Liver (tissue), 8 donors: ENCODE measurements at regions not wholly inside any gene's neighbourhood (a gene's known extent, or its start where the extent isn't known, plus 50 kb on each side); places are given as distances from the start of the nearest gene placed in this dataset.

ENCODE experiments used
- DNase-seq: peaks from one replicate; pipeline ENCODE4 v3.0.0-alpha.2; 2017; ENCODE audit warnings: low spot score
- H3K27ac ChIP-seq, 2 donors: one replicate each; pipeline ENCODE4 v1.7.0; 2013; ENCODE audit warnings: inconsistent platforms in 2 of 2, low read length in 2 of 2, control low read depth in 1 of 2, low read depth in 1 of 2, mild to moderate bottlenecking in 1 of 2
- H3K27me3 ChIP-seq, 4 donors: one replicate each; pipeline versions ENCODE4 v1.6.1 to v1.7.0; 2013; ENCODE audit warnings: low read length in 3 of 4, inconsistent platforms in 1 of 4, mild to moderate bottlenecking in 1 of 4, moderate library complexity in 1 of 4; ENCODE audit not compliant: control insufficient read depth in 4 of 4, insufficient read depth in 4 of 4
- H3K36me3 ChIP-seq, 4 donors: one replicate each; pipeline versions ENCODE4 v1.6.1 to v1.7.0; 2013; ENCODE audit warnings: low read length in 3 of 4, mild to moderate bottlenecking in 3 of 4, low read depth in 1 of 4, moderate library complexity in 1 of 4; ENCODE audit not compliant: control insufficient read depth in 4 of 4, insufficient read depth in 3 of 4
- H3K4me1 ChIP-seq, 4 donors: one replicate each; pipeline versions ENCODE4 v1.6.1 to v1.7.0; 2013; ENCODE audit warnings: low read length in 3 of 4, mild to moderate bottlenecking in 3 of 4, moderate library complexity in 1 of 4; ENCODE audit not compliant: control insufficient read depth in 4 of 4, insufficient read depth in 4 of 4
- H3K4me3 ChIP-seq, 3 donors: one replicate each; pipeline versions ENCODE4 v1.6.1 to v1.7.0; 2013; ENCODE audit warnings: low read length in 3 of 3, control low read depth in 1 of 3, low read depth in 1 of 3, mild to moderate bottlenecking in 1 of 3
- H3K9ac ChIP-seq, 2 donors: one replicate each; pipeline ENCODE4 v1.7.0; 2013; ENCODE audit warnings: low read length in 2 of 2, mild to moderate bottlenecking in 2 of 2, moderate library complexity in 2 of 2, control low read depth in 1 of 2, low read depth in 1 of 2
- H3K9me3 ChIP-seq, 4 donors: one replicate each; pipeline versions ENCODE4 v1.6.1 to v1.7.0; 2013; ENCODE audit warnings: low read length in 3 of 4; ENCODE audit not compliant: control insufficient read depth in 4 of 4
- EGR1 ChIP-seq, 2 donors: IDR thresholded peaks; 2 replicates each; pipeline ENCODE4 v1.6.1; 2016 to 2018; ENCODE audit warnings: antibody characterized with exemption in 2 of 2, low read depth in 2 of 2
- FOXA1 ChIP-seq: IDR thresholded peaks from 2 replicates; pipeline ENCODE4 v1.6.1; 2016; ENCODE audit warnings: antibody characterized with exemption
- FOXA2 ChIP-seq: IDR thresholded peaks from 2 replicates; pipeline ENCODE4 v1.6.1; 2016; ENCODE audit warnings: antibody characterized with exemption
- GABPA ChIP-seq, 2 donors: IDR thresholded peaks in 1 of 2; conservative IDR thresholded peaks in 1 of 2; 2 replicates each; pipeline ENCODE4 v1.6.1; 2016; ENCODE audit warnings: antibody characterized with exemption in 2 of 2, mild to moderate bottlenecking in 1 of 2, moderate library complexity in 1 of 2
- HNF4A ChIP-seq, 2 donors: conservative IDR thresholded peaks; 2 replicates each; pipeline ENCODE4 v1.6.1; 2016; ENCODE audit warnings: antibody characterized with exemption in 2 of 2, mild to moderate bottlenecking in 2 of 2
- HNF4G ChIP-seq: IDR thresholded peaks from 2 replicates; pipeline ENCODE4 v1.6.1; 2016; ENCODE audit warnings: antibody characterized with exemption
- NR2F2 ChIP-seq: IDR thresholded peaks from 2 replicates; pipeline ENCODE4 v1.6.1; 2016; ENCODE audit warnings: antibody characterized with exemption
- RAD21 ChIP-seq, 2 donors: IDR thresholded peaks; 2 replicates each; pipeline ENCODE4 v1.6.1; 2016; ENCODE audit warnings: antibody characterized with exemption in 2 of 2, mild to moderate bottlenecking in 2 of 2
- RXRA ChIP-seq, 2 donors: IDR thresholded peaks; 2 replicates each; pipeline ENCODE4 v1.6.1; 2017 to 2018; ENCODE audit warnings: antibody characterized with exemption in 2 of 2, mild to moderate bottlenecking in 1 of 2
- SP1 ChIP-seq: IDR thresholded peaks from 2 replicates; pipeline ENCODE4 v1.6.1; 2018; ENCODE audit warnings: antibody characterized with exemption, mild to moderate bottlenecking
- TAF1 ChIP-seq: conservative IDR thresholded peaks from 2 replicates; pipeline ENCODE4 v1.6.1; 2016; ENCODE audit warnings: antibody characterized with exemption, mild to moderate bottlenecking
- YY1 ChIP-seq: IDR thresholded peaks from 2 replicates; pipeline ENCODE4 v1.6.1; 2016; ENCODE audit warnings: antibody characterized with exemption, mild to moderate bottlenecking
- WGBS: extraction: QIAGEN DNeasy Blood & Tissue Kit; methylation state at CpG from one replicate; pipeline ENCODE4 v1.1.7; 2013; 5-methylcytosine and 5-hydroxymethylcytosine counted together
- TF ChIP-seq, protein P1 (sequence below): fragments of 150-350 bp; IDR thresholded peaks from 2 replicates; pipeline ENCODE4 v1.5.1; 2017; ENCODE audit warnings: improper control_type of control experiment, low read depth, low read length; ENCODE audit not compliant: missing input control
- TF ChIP-seq, protein P2 (sequence below): IDR thresholded peaks from 2 replicates; pipeline ENCODE4 v1.6.1; 2016; ENCODE audit warnings: antibody characterized with exemption
- TF ChIP-seq, protein P3 (sequence below): IDR thresholded peaks from 2 replicates; pipeline ENCODE4 v1.6.1; 2016; ENCODE audit warnings: antibody characterized with exemption
- TF ChIP-seq, protein P4 (sequence below): IDR thresholded peaks from 2 replicates; pipeline ENCODE4 v1.6.1; 2016; ENCODE audit warnings: antibody characterized with exemption, mild to moderate bottlenecking
- donor health status: healthy.
- donor health status: healthy.
- donor health status: healthy.
- donor health status: healthy.
- donor health status: healthy.

DNA sequence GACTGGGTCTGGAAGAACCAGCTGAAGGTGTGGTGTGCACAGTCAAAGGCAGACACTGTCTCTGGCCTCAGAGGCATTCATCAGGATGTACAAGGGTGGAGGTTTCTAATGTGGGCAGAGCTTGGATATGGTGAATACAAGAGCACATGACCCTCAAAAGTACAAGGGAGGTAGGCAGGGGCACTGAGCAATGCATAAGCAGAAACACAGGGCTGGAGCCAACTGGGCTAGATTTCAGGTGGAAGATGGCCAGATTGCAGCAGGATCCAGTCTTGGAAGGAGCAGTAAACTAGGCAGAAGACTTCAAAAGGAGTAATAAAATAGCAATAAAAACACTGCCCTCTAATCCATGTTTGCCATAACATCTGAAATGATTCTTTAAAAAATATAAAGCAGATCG lies 417.1 kb downstream of the OLFM4 start (continued):
- TF ChIP-seq, protein P1, sequence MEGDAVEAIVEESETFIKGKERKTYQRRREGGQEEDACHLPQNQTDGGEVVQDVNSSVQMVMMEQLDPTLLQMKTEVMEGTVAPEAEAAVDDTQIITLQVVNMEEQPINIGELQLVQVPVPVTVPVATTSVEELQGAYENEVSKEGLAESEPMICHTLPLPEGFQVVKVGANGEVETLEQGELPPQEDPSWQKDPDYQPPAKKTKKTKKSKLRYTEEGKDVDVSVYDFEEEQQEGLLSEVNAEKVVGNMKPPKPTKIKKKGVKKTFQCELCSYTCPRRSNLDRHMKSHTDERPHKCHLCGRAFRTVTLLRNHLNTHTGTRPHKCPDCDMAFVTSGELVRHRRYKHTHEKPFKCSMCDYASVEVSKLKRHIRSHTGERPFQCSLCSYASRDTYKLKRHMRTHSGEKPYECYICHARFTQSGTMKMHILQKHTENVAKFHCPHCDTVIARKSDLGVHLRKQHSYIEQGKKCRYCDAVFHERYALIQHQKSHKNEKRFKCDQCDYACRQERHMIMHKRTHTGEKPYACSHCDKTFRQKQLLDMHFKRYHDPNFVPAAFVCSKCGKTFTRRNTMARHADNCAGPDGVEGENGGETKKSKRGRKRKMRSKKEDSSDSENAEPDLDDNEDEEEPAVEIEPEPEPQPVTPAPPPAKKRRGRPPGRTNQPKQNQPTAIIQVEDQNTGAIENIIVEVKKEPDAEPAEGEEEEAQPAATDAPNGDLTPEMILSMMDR, result no peak
- TF ChIP-seq HNF4A (conservative IDR thresholded peaks at IDR 0.05) (no peak), GABPA (IDR thresholded peaks at IDR 0.05 in 1 of 2, conservative IDR thresholded peaks at IDR 0.05 in 1 of 2) (no peak), FOXA1 (no peak)

DNA sequence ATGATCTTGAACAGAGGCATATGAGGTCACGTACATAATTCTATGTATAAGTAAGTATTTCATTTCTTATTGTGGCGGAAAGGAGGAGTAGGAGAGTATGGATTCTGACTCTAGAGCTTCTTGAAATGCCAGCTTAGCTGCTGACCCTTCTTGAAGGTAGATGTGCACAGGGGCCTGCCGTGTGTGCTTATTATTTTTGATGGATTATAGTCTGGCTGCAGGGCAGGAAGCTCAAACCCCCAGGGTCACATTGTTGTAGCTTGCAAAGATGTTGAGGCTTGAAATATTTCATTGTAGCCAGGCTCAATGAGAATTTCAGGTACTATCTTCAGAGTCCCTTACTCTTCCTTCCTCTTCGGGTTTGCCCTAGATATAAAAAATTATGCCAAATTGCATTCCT lies 418.8 kb downstream of the OLFM4 start:
- Histone ChIP-seq H3K9me3 (peaks cover 0 to 9% (median 6%) of the 10 kb centered on the region in 4 donors), H3K9ac (no peak overlapping the region), H3K27ac (no peak overlapping the region), H3K36me3 (no peaks in the 10 kb centered on the region), H3K4me1 (no peaks in the 10 kb centered on the region), H3K4me3 (no peak overlapping the region), H3K27me3 (peaks cover 0 to 3% (median 1%) of the 10 kb centered on the region in 4 donors)
- 71% methylated on average over 4 of the region's 4 CpGs for WGBS
- no peak for DNase-seq
- TF ChIP-seq, protein P2, sequence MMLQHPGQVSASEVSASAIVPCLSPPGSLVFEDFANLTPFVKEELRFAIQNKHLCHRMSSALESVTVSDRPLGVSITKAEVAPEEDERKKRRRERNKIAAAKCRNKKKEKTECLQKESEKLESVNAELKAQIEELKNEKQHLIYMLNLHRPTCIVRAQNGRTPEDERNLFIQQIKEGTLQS, result no peak
- TF ChIP-seq FOXA2 (no peak), HNF4G (no peak), FOXA1 (no peak)

DNA sequence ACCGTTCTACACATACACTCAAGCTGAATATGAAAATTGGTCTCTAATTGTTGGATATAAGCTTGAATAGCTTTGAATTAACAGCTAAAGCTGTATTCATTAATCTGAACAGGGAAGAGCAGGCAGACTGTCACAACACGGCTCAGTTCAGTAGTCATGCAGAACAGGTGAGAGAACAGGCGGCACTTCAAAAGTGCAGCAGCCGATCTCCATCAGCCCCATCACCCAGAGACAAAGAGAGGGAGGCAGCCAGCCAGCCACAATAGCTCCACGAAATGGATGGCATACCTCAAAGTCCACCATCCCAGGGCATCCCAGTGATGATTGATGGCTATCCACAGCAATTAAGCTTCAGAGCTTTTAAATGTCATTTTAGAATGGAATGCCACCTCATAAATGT lies 419.2 kb downstream of the OLFM4 start:
- peaks cover 0 to 9% (median 6%) of the 10 kb centered on the region in 4 donors for H3K9me3 ChIP-seq

More for the DNA sequence above, 419.2 kb downstream of the OLFM4 start:
- TF ChIP-seq GABPA (IDR thresholded peaks at IDR 0.05 in 1 of 2, conservative IDR thresholded peaks at IDR 0.05 in 1 of 2) (no peak), NR2F2 (no peak), FOXA1 (no peak), RAD21 (IDR thresholded peaks at IDR 0.05) (no peak), SP1 (no peak), YY1 (no peak), FOXA2 (no peak), EGR1 (IDR thresholded peaks at IDR 0.05; ENCODE audit: low read depth in 2 of 2) (no peak), HNF4A (conservative IDR thresholded peaks at IDR 0.05) (no peak), TAF1 (no peak), HNF4G (no peak), RXRA (IDR thresholded peaks at IDR 0.05) (no peak)
- TF ChIP-seq, protein P2, result no peak
- TF ChIP-seq, protein P3, sequence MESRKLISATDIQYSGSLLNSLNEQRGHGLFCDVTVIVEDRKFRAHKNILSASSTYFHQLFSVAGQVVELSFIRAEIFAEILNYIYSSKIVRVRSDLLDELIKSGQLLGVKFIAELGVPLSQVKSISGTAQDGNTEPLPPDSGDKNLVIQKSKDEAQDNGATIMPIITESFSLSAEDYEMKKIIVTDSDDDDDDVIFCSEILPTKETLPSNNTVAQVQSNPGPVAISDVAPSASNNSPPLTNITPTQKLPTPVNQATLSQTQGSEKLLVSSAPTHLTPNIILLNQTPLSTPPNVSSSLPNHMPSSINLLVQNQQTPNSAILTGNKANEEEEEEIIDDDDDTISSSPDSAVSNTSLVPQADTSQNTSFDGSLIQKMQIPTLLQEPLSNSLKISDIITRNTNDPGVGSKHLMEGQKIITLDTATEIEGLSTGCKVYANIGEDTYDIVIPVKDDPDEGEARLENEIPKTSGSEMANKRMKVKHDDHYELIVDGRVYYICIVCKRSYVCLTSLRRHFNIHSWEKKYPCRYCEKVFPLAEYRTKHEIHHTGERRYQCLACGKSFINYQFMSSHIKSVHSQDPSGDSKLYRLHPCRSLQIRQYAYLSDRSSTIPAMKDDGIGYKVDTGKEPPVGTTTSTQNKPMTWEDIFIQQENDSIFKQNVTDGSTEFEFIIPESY, result no peak
- TF ChIP-seq, protein P1, result no peak
- TF ChIP-seq, protein P4, sequence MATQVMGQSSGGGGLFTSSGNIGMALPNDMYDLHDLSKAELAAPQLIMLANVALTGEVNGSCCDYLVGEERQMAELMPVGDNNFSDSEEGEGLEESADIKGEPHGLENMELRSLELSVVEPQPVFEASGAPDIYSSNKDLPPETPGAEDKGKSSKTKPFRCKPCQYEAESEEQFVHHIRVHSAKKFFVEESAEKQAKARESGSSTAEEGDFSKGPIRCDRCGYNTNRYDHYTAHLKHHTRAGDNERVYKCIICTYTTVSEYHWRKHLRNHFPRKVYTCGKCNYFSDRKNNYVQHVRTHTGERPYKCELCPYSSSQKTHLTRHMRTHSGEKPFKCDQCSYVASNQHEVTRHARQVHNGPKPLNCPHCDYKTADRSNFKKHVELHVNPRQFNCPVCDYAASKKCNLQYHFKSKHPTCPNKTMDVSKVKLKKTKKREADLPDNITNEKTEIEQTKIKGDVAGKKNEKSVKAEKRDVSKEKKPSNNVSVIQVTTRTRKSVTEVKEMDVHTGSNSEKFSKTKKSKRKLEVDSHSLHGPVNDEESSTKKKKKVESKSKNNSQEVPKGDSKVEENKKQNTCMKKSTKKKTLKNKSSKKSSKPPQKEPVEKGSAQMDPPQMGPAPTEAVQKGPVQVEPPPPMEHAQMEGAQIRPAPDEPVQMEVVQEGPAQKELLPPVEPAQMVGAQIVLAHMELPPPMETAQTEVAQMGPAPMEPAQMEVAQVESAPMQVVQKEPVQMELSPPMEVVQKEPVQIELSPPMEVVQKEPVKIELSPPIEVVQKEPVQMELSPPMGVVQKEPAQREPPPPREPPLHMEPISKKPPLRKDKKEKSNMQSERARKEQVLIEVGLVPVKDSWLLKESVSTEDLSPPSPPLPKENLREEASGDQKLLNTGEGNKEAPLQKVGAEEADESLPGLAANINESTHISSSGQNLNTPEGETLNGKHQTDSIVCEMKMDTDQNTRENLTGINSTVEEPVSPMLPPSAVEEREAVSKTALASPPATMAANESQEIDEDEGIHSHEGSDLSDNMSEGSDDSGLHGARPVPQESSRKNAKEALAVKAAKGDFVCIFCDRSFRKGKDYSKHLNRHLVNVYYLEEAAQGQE, result no peak
- Histone ChIP-seq H3K4me3 (no peak overlapping the region), H3K27me3 (peaks cover 0 to 3% (median 1%) of the 10 kb centered on the region in 4 donors), H3K9ac (no peak overlapping the region), H3K36me3 (no peaks in the 10 kb centered on the region), H3K4me1 (no peaks in the 10 kb centered on the region), H3K27ac (no peak overlapping the region)
- 67% methylated on average over 5 of the region's 5 CpGs for WGBS
- no peak for DNase-seq
